Calu3 (cell line): ENCODE measurements at regions not wholly inside any gene's neighbourhood (a gene's known extent, or its start where the extent isn't known, plus 50 kb on each side); places are given as distances from the start of the nearest gene placed in this dataset.

Experiments used
- BruUV-seq: library from RNA; stranded (reverse); fragments of 400-500 nt; replicated peaks from 2 replicates; lab custom pipeline; 2021; lab: Mats Ljungman, UMichigan
- CTCF ChIA-PET: fragments of 300-600 bp; sonication (Branson Sonifier 250); formaldehyde crosslinking; loops from one replicate; lab custom pipeline; 2022; ENCODE audit warnings: antibody characterized with exemption; lab: Charles Lee
- DNase-seq: peaks from one replicate; pipeline ENCODE4 v3.0.0; 2022
- H3K27ac Mint-ChIP-seq: one replicate; pipeline ENCODE4 v1.8.0; 2022; ENCODE audit warnings: mixed read lengths; ENCODE audit not compliant: unreplicated experiment
- H3K27me3 Mint-ChIP-seq: one replicate; pipeline ENCODE4 v1.8.0; 2022; ENCODE audit warnings: mixed read lengths; ENCODE audit not compliant: unreplicated experiment
- H3K36me3 Mint-ChIP-seq: one replicate; pipeline ENCODE4 v1.8.0; 2022; ENCODE audit warnings: mild to moderate bottlenecking, moderate library complexity, mixed read lengths; ENCODE audit not compliant: insufficient read depth, unreplicated experiment
- H3K4me1 Mint-ChIP-seq: one replicate; pipeline ENCODE4 v1.8.0; 2022; ENCODE audit warnings: mild to moderate bottlenecking, low read depth, mixed read lengths; ENCODE audit not compliant: unreplicated experiment
- H3K4me3 Mint-ChIP-seq: one replicate; pipeline ENCODE4 v1.8.0; 2022; ENCODE audit warnings: mild to moderate bottlenecking, low read depth, moderate library complexity, mixed read lengths; ENCODE audit not compliant: unreplicated experiment
- H3K9me3 Mint-ChIP-seq: one replicate; pipeline ENCODE4 v1.8.0; 2022; ENCODE audit warnings: low read depth, mixed read lengths; ENCODE audit not compliant: unreplicated experiment
- CTCF ChIP-seq: fragments of 200-600 bp; IDR thresholded peaks from one replicate; pipeline ENCODE4 v1.8.0; 2022; ENCODE audit warnings: antibody characterized with exemption; ENCODE audit not compliant: unreplicated experiment
- intact Hi-C: fragments of 100-400 bp; cut with micrococcal nuclease; formaldehyde crosslinking; loops from one replicate; pipeline ENCODE4 v1.10.0; 2022; ENCODE audit not compliant: unreplicated experiment

GRCh38 chr16:73412416-73412815, 364.5 kb upstream of the ZFHX3 start:
- Mint-ChIP-seq H3K27ac (no peak overlapping the region), H3K4me1 (no peaks in the 10 kb centered on the region), H3K4me3 (no peak overlapping the region), H3K27me3 (peaks cover 87% of the 10 kb centered on the region), H3K36me3 (no peaks in the 10 kb centered on the region), H3K9me3 (no peaks in the 10 kb centered on the region)
- no TSS peak for BruUV-seq
- CTCF ChIA-PET = no interaction called here
- TF ChIP-seq CTCF = no peak
- no peak for DNase-seq
- intact Hi-C loops = no loop called here

GRCh38 chr16:73408716-73409115, 360.8 kb upstream of the ZFHX3 start:
- DNase-seq = no peak
- H3K27ac Mint-ChIP-seq = no peak overlapping the region
- H3K36me3 Mint-ChIP-seq = no peaks in the 10 kb centered on the region
- no peak overlapping the region for H3K4me3 Mint-ChIP-seq
- no peak for TF ChIP-seq CTCF
- CTCF ChIA-PET = no interaction called here
- no TSS peak for BruUV-seq
- peaks cover 93% of the 10 kb centered on the region for H3K27me3 Mint-ChIP-seq
- H3K4me1 Mint-ChIP-seq = no peaks in the 10 kb centered on the region
- no peaks in the 10 kb centered on the region for H3K9me3 Mint-ChIP-seq
- intact Hi-C loops = no loop called here

GRCh38 chr16:73408311-73408710, 360.4 kb upstream of the ZFHX3 start:
- CTCF ChIA-PET = no interaction called here
- DNase-seq = no peak
- intact Hi-C loops = no loop called here
- Mint-ChIP-seq H3K27ac (no peak overlapping the region), H3K4me3 (no peak overlapping the region), H3K9me3 (no peaks in the 10 kb centered on the region), H3K27me3 (peaks cover 93% of the 10 kb centered on the region), H3K36me3 (no peaks in the 10 kb centered on the region), H3K4me1 (no peaks in the 10 kb centered on the region)
- TF ChIP-seq CTCF = no peak
- no TSS peak for BruUV-seq

- intact Hi-C loops = no loop called here
- Mint-ChIP-seq H3K9me3 (no peaks in the 10 kb centered on the region), H3K27ac (no peak overlapping the region), H3K4me3 (no peak overlapping the region), H3K27me3 (peaks cover 91% of the 10 kb centered on the region), H3K4me1 (no peaks in the 10 kb centered on the region), H3K36me3 (no peaks in the 10 kb centered on the region)
- CTCF ChIA-PET = no interaction called here
- no peak for DNase-seq
- TF ChIP-seq CTCF = no peak
- no TSS peak for BruUV-seq
These were observed 357.9 kb upstream of the ZFHX3 start for GRCh38 chr16:73405851-73406250.
